ENCODE measurements at regions not wholly inside any gene's neighbourhood (a gene's known extent, or its start where the extent isn't known, plus 50 kb on each side); places are given as distances from the start of the nearest gene placed in this dataset.

- no peak for TF ChIP-seq CTCF (IDR thresholded peaks at IDR 0.05; ENCODE audit: low read depth, low read length, missing input control)
- TF ChIP-seq SP1 (IDR thresholded peaks at IDR 0.05) = no peak
- no peak for TF ChIP-seq REST (IDR thresholded peaks at IDR 0.05)
- TF ChIP-seq NR2F2 (IDR thresholded peaks at IDR 0.05) = no peak
Observed at GRCh38 chr7:46671108-46671769, 750.2 kb upstream of the IGFBP3 start.

Measured in liver (tissue), 3 donors.